Stimulated activated CD8-positive, alpha-beta memory T cell treated with anti-CD3 and anti-CD28 coated beads, Interleukin-12 subunit alpha, Interleukin-12 subunit beta, amount 100 ng/mL, for 1 hour (primary cell): ENCODE measurements at regions not wholly inside any gene's neighbourhood (a gene's known extent, or its start where the extent isn't known, plus 50 kb on each side); places are given as distances from the start of the nearest gene placed in this dataset.

Experiments used
- DNase-seq: peaks from one replicate; pipeline ENCODE4 v3.0.0-alpha.2; 2020; ENCODE audit warnings: low read depth

- DNase-seq = no peak
These were observed 156.0 kb upstream of the MAF start for GRCh38 chr16:79756571-79756970.

- DNase-seq = no peak
These were observed 154.0 kb upstream of the MAF start for GRCh38 chr16:79754501-79754900.

GRCh38 chr16:79754081-79754480 is 153.5 kb upstream of the MAF start:
- DNase-seq = no peak

GRCh38 chr16:79753286-79753685 is 152.7 kb upstream of the MAF start:
- DNase-seq = no peak

GRCh38 chr16:79752396-79752795 is 151.9 kb upstream of the MAF start:
- no peak for DNase-seq

- DNase-seq = no peak
These were observed 151.1 kb upstream of the MAF start for GRCh38 chr16:79751471-79752184.

- DNase-seq = no peak
These were observed 149.8 kb upstream of the MAF start for GRCh38 chr16:79750311-79750710.

GRCh38 chr16:79748629-79749028 is 148.1 kb upstream of the MAF start:
- DNase-seq = no peak

- DNase-seq = no peak
These were observed 147.2 kb upstream of the MAF start for GRCh38 chr16:79747688-79748087.

GRCh38 chr16:79740252-79740651 is 139.7 kb upstream of the MAF start:
- DNase-seq = no peak

- DNase-seq = no peak
These were observed 134.7 kb upstream of the MAF start for GRCh38 chr16:79735271-79735670.

GRCh38 chr16:79734721-79735120 is 134.2 kb upstream of the MAF start:
- DNase-seq = no peak

- DNase-seq = no peak
These were observed 128.3 kb upstream of the MAF start for GRCh38 chr16:79728923-79729240.

- no peak for DNase-seq
These were observed 127.7 kb upstream of the MAF start for GRCh38 chr16:79728048-79728922.

- no peak for DNase-seq
These were observed 126.4 kb upstream of the MAF start for GRCh38 chr16:79726902-79727301.

- no peak for DNase-seq
These were observed 124.5 kb upstream of the MAF start for GRCh38 chr16:79725051-79725450.

- no peak for DNase-seq
These were observed 123.1 kb upstream of the MAF start for GRCh38 chr16:79723583-79724168.

- no peak for DNase-seq
These were observed 120.7 kb upstream of the MAF start for GRCh38 chr16:79721270-79721669.

GRCh38 chr16:79717333-79718137 is 117.0 kb upstream of the MAF start:
- no peak for DNase-seq

GRCh38 chr16:79716645-79717332 is 116.3 kb upstream of the MAF start:
- no peak for DNase-seq

- DNase-seq = no peak
These were observed 114.5 kb upstream of the MAF start for GRCh38 chr16:79715061-79715460.

- DNase-seq = no peak
These were observed 113.9 kb upstream of the MAF start for GRCh38 chr16:79714440-79714839.
